CD4-positive, alpha-beta T cell (primary cell): ENCODE measurements at regions not wholly inside any gene's neighbourhood (a gene's known extent, or its start where the extent isn't known, plus 50 kb on each side); places are given as distances from the start of the nearest gene placed in this dataset.

ENCODE experiments used
- ATAC-seq: fragments of 200-7000 bp; cut with Tn5 transposase; one replicate; pipeline ENCODE4 v1.10.0; 2022; ENCODE audit warnings: mild to moderate bottlenecking; ENCODE audit not compliant: poor library complexity
- CTCF ChIA-PET: fragments of 350-600 bp; sonication (Branson Sonifier 250); formaldehyde crosslinking; loops from one replicate; lab custom pipeline; 2021; ENCODE audit warnings: antibody characterized with exemption, inconsistent platforms; lab: Charles Lee
- POLR2A ChIA-PET: fragments of 350-600 bp; sonication (Branson Sonifier 250); formaldehyde crosslinking; loops from one replicate; lab custom pipeline; 2021; ENCODE audit warnings: antibody characterized with exemption, inconsistent platforms; lab: Charles Lee
- DNase-seq, 14 experiments: peaks; one replicate each; pipeline ENCODE4 v3.0.0-alpha.2; 2013 to 2020; ENCODE audit warnings: mixed read lengths in 2 of 14
- H3K27ac ChIP-seq, 2 donors: one replicate each; pipeline versions ENCODE4 v1.5.1 to v1.7.0; 2013; ENCODE audit warnings: low read length in 2 of 2, low read depth in 1 of 2, mild to moderate bottlenecking in 1 of 2
- H3K27me3 ChIP-seq, 2 experiments: 1 replicate in 1 of 2; 2 replicates in 1 of 2; pipeline versions ENCODE4 v1.6.1 to v1.7.0; 2013; ENCODE audit warnings: low read length in 2 of 2, control low read depth in 1 of 2, mild to moderate bottlenecking in 1 of 2, moderate library complexity in 1 of 2; ENCODE audit not compliant: insufficient read depth in 2 of 2, control insufficient read depth in 1 of 2
- H3K36me3 ChIP-seq: one replicate; pipeline ENCODE4 v1.6.1; 2013; ENCODE audit warnings: low read length, control low read depth; ENCODE audit not compliant: insufficient read depth
- H3K4me1 ChIP-seq: one replicate; pipeline ENCODE4 v1.6.1; 2013; ENCODE audit warnings: low read length, control low read depth; ENCODE audit not compliant: insufficient read depth
- H3K4me3 ChIP-seq: one replicate; pipeline ENCODE4 v1.5.1; 2013; ENCODE audit warnings: mild to moderate bottlenecking, low read length, moderate library complexity
- H3K9me3 ChIP-seq, 2 experiments: 1 replicate in 1 of 2; 2 replicates in 1 of 2; pipeline versions ENCODE4 v1.6.1 to v1.7.0; 2013; ENCODE audit warnings: low read length in 2 of 2, mild to moderate bottlenecking in 2 of 2, control low read depth in 1 of 2, moderate library complexity in 1 of 2; ENCODE audit not compliant: control insufficient read depth in 1 of 2, insufficient read depth in 1 of 2
- H3K27ac Mint-ChIP-seq: one replicate; pipeline ENCODE4 v1.8.0; 2020; ENCODE audit warnings: mixed read lengths
- H3K27me3 Mint-ChIP-seq: one replicate; pipeline ENCODE4 v1.8.0; 2021; ENCODE audit warnings: mixed read lengths
- H3K36me3 Mint-ChIP-seq: one replicate; pipeline ENCODE4 v1.8.0; 2021; ENCODE audit warnings: low read depth, mixed read lengths
- H3K4me1 Mint-ChIP-seq: one replicate; pipeline ENCODE4 v1.8.0; 2021; ENCODE audit warnings: low read depth, mixed read lengths
- H3K4me3 Mint-ChIP-seq: one replicate; pipeline ENCODE4 v1.8.0; 2020; ENCODE audit warnings: mild to moderate bottlenecking, mixed read lengths
- H3K9me3 Mint-ChIP-seq: one replicate; pipeline ENCODE4 v1.8.0; 2020; ENCODE audit warnings: mixed read lengths
- CTCF ChIP-seq: fragments of 200-600 bp; IDR thresholded peaks from one replicate; pipeline ENCODE4 v1.8.0; 2022; ENCODE audit warnings: antibody characterized with exemption, mild to moderate bottlenecking
- intact Hi-C, 2 experiments: fragments of 100-400 bp; cut with DNase I in 1 of 2; cut with micrococcal nuclease in 1 of 2; formaldehyde crosslinking; loops; one replicate each; pipeline versions ENCODE4 v1.15.1 to v1.9.0; 2023 to 2025; cut with DNase I, micrococcal nuclease

- no peak for TF ChIP-seq CTCF
- Histone ChIP-seq H3K27me3 (peaks cover 0 to 3% of the 10 kb centered on the region in 2 experiments), H3K9me3 (no peaks in the 10 kb centered on the region), H3K4me1 (no peaks in the 10 kb centered on the region), H3K27ac (no peak overlapping the region), H3K4me3 (no peak overlapping the region), H3K36me3 (no peaks in the 10 kb centered on the region)
- peaks cover 18% of the 10 kb centered on the region for H3K27me3 Mint-ChIP-seq
- ATAC-seq: no peak
- CTCF ChIA-PET: no interaction called here
- POLR2A ChIA-PET: no interaction called here
- no peak overlapping the region for H3K27ac Mint-ChIP-seq
- H3K36me3 Mint-ChIP-seq: no peaks in the 10 kb centered on the region
- intact Hi-C loops: no loop called here
- H3K9me3 Mint-ChIP-seq: no peaks in the 10 kb centered on the region
- no peak for DNase-seq
- no peaks in the 10 kb centered on the region for H3K4me1 Mint-ChIP-seq
- no peak overlapping the region for H3K4me3 Mint-ChIP-seq
These were observed 263.3 kb upstream of the PKDCC start for GRCh38 chr2:41784496-41784895.

GRCh38 chr2:41785251-41786022 is 262.4 kb upstream of the PKDCC start:
- TF ChIP-seq CTCF: no peak
- Histone ChIP-seq H3K4me3 (no peak overlapping the region), H3K9me3 (no peaks in the 10 kb centered on the region), H3K27me3 (peaks cover 0 to 3% of the 10 kb centered on the region in 2 experiments), H3K4me1 (no peaks in the 10 kb centered on the region), H3K27ac (no peak overlapping the region), H3K36me3 (no peaks in the 10 kb centered on the region)
- intact Hi-C loops: no loop called here
- H3K4me1 Mint-ChIP-seq: no peaks in the 10 kb centered on the region
- H3K27ac Mint-ChIP-seq: no peak overlapping the region
- H3K36me3 Mint-ChIP-seq: no peaks in the 10 kb centered on the region
- no peak overlapping the region for H3K4me3 Mint-ChIP-seq
- ATAC-seq (no peak), DNase-seq (no peak)
- no peaks in the 10 kb centered on the region for H3K9me3 Mint-ChIP-seq
- H3K27me3 Mint-ChIP-seq: peaks cover 22% of the 10 kb centered on the region
- POLR2A ChIA-PET: no interaction called here
- CTCF ChIA-PET: no interaction called here

GRCh38 chr2:41791523-41791922 is 256.3 kb upstream of the PKDCC start:
- TF ChIP-seq CTCF: no peak
- no peaks in the 10 kb centered on the region for H3K4me1 ChIP-seq
- H3K4me1 Mint-ChIP-seq: no peaks in the 10 kb centered on the region
- no peaks in the 10 kb centered on the region for H3K9me3 ChIP-seq
- H3K9me3 Mint-ChIP-seq: no peaks in the 10 kb centered on the region
- no peak overlapping the region for H3K27ac ChIP-seq
- H3K4me3 Mint-ChIP-seq: no peak overlapping the region
- intact Hi-C loops: no loop called here
- no peaks in the 10 kb centered on the region for H3K27me3 ChIP-seq
- ChIA-PET CTCF (no interaction called here), POLR2A (no interaction called here)
- no peak overlapping the region for H3K27ac Mint-ChIP-seq
- peak in 2 of 14 experiments; percentile 2 to 9 for DNase-seq
- H3K36me3 Mint-ChIP-seq: no peaks in the 10 kb centered on the region
- ATAC-seq: no peak
- H3K36me3 ChIP-seq: no peaks in the 10 kb centered on the region
- H3K27me3 Mint-ChIP-seq: peaks cover 17% of the 10 kb centered on the region
- no peak overlapping the region for H3K4me3 ChIP-seq
